Osteocyte (in vitro differentiated cells): ENCODE measurements at regions not wholly inside any gene's neighbourhood (a gene's known extent, or its start where the extent isn't known, plus 50 kb on each side); places are given as distances from the start of the nearest gene placed in this dataset.

Experiments used
- DNase-seq: peaks from one replicate; pipeline ENCODE4 v3.0.0; 2021; ENCODE audit warnings: mixed read lengths; ENCODE audit not compliant: unreplicated experiment; ENCODE audit errors: extremely low spot score
- H3K27ac Mint-ChIP-seq: one replicate; pipeline ENCODE4 v1.8.0; 2021; ENCODE audit warnings: mild to moderate bottlenecking, mixed read lengths; ENCODE audit not compliant: unreplicated experiment
- H3K27me3 Mint-ChIP-seq: one replicate; pipeline ENCODE4 v1.8.0; 2021; ENCODE audit warnings: mixed read lengths; ENCODE audit not compliant: unreplicated experiment
- H3K36me3 Mint-ChIP-seq: one replicate; pipeline ENCODE4 v1.8.0; 2021; ENCODE audit warnings: mixed read lengths; ENCODE audit not compliant: unreplicated experiment
- H3K4me1 Mint-ChIP-seq: one replicate; pipeline ENCODE4 v1.8.0; 2021; ENCODE audit warnings: mixed read lengths; ENCODE audit not compliant: unreplicated experiment
- H3K4me3 Mint-ChIP-seq: one replicate; pipeline ENCODE4 v1.8.0; 2021; ENCODE audit warnings: mild to moderate bottlenecking, moderate library complexity, mixed read lengths; ENCODE audit not compliant: unreplicated experiment
- H3K9me3 Mint-ChIP-seq: one replicate; pipeline ENCODE4 v1.8.0; 2021; ENCODE audit warnings: mixed read lengths; ENCODE audit not compliant: unreplicated experiment
- TF ChIP-seq, protein P1 (sequence below): fragments of 200-600 bp; sonication (generic); IDR thresholded peaks from 2 replicates; pipeline ENCODE4 v1.5.0; 2021; ENCODE audit warnings: antibody characterized with exemption, mild to moderate bottlenecking, moderate library complexity

DNA sequence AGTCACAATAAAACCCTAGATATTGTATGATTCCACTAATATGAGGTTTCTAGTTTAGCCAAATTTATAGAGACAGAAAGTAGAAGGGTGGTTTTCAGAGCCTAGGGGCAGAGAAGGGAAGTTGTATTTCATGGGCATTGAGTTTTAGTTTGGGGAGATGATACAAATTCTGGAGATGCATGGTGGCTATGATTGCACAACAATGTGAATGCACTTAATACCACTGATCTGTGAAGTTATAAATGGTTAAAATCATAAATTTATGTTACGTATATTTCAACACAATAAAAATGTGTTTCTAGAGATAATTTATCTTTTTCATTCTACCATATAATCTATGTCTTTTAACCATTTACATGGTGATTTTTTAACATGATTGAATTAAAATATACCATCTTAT lies 779.3 kb upstream of the BRINP3 start:
- DNase-seq, result no peak
- Mint-ChIP-seq H3K36me3 (no peaks in the 10 kb centered on the region), H3K27me3 (no peaks in the 10 kb centered on the region), H3K27ac (no peak overlapping the region), H3K4me1 (no peaks in the 10 kb centered on the region), H3K4me3 (no peak overlapping the region), H3K9me3 (peaks cover 20% of the 10 kb centered on the region)
- TF ChIP-seq, protein P1, sequence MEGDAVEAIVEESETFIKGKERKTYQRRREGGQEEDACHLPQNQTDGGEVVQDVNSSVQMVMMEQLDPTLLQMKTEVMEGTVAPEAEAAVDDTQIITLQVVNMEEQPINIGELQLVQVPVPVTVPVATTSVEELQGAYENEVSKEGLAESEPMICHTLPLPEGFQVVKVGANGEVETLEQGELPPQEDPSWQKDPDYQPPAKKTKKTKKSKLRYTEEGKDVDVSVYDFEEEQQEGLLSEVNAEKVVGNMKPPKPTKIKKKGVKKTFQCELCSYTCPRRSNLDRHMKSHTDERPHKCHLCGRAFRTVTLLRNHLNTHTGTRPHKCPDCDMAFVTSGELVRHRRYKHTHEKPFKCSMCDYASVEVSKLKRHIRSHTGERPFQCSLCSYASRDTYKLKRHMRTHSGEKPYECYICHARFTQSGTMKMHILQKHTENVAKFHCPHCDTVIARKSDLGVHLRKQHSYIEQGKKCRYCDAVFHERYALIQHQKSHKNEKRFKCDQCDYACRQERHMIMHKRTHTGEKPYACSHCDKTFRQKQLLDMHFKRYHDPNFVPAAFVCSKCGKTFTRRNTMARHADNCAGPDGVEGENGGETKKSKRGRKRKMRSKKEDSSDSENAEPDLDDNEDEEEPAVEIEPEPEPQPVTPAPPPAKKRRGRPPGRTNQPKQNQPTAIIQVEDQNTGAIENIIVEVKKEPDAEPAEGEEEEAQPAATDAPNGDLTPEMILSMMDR, result no peak

DNA sequence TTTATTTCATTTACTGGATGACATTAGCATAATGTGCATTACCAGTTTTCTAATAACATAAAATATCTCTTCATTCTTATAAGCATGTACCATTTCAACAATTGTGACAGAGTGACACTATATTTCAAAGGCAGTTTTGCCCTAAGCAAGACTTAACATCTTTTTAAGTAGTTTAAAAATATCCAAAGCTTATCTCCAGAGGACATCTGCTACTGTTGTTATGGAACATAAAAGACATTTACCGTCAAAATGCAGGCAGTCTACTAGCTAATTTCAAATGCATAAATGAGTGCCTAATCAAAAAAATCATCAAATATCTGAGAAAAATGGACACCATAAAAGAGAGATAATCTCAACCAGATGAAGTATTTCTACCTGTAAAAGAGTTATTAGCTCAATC lies 782.4 kb upstream of the BRINP3 start:
- DNase-seq, result no peak
- Mint-ChIP-seq H3K27ac (no peak overlapping the region), H3K4me3 (no peak overlapping the region), H3K27me3 (no peaks in the 10 kb centered on the region), H3K4me1 (no peaks in the 10 kb centered on the region), H3K9me3 (peaks cover under 1% of the 10 kb centered on the region), H3K36me3 (no peaks in the 10 kb centered on the region)
- TF ChIP-seq, protein P1, result no peak

DNA sequence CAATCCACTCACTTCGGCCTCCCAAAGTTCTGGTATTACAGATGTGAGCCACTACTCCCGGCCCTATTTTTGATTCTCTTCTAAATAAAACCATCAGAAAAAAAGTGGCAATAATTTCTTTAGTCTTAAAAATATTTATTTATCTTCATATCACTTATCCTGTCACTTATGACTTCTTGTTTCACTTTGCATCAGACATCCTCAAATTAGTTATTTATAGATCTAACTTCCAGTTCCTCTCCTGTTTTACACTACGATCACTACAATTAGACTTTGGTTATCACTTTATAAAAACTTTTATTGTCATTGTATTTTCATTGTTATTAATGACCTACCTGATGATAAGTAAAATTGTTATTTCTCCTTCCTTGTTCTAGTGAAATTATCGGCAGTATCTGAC lies 783.4 kb upstream of the BRINP3 start:
- no peak for DNase-seq
- Mint-ChIP-seq H3K9me3 (no peaks in the 10 kb centered on the region), H3K27ac (no peak overlapping the region), H3K4me3 (no peak overlapping the region), H3K27me3 (no peaks in the 10 kb centered on the region), H3K4me1 (no peaks in the 10 kb centered on the region), H3K36me3 (no peaks in the 10 kb centered on the region)
- TF ChIP-seq, protein P1, result no peak

DNA sequence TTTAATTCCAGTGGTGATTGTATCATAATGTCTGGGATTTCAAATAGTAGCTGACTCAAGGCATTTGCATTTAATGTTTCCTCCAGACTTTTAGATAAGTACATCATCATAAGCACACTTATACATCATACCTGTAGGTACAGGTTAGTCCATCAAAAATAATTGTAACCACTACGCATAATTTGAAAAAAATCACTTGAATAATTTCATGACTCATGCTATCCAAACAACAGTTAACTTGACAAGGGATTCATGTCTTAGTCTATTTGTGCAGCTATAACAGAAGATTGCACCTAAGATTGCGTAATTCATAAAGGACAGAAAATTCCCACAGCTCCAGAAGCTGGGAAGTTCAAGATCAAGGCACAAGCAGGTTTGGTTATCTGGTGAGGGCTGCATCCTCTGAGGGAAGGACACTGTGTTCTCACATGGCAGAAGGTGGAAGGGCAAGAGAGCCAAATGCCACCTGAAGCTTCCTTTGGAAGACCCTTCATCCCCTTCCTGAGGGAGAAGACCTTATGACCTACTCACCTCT lies 801.7 kb upstream of the BRINP3 start:
- Mint-ChIP-seq H3K4me1 (no peaks in the 10 kb centered on the region), H3K36me3 (no peaks in the 10 kb centered on the region), H3K27ac (no peak overlapping the region), H3K27me3 (no peaks in the 10 kb centered on the region), H3K9me3 (peaks cover 13% of the 10 kb centered on the region), H3K4me3 (no peak overlapping the region)
- no peak for DNase-seq
- TF ChIP-seq, protein P1, result no peak

DNA sequence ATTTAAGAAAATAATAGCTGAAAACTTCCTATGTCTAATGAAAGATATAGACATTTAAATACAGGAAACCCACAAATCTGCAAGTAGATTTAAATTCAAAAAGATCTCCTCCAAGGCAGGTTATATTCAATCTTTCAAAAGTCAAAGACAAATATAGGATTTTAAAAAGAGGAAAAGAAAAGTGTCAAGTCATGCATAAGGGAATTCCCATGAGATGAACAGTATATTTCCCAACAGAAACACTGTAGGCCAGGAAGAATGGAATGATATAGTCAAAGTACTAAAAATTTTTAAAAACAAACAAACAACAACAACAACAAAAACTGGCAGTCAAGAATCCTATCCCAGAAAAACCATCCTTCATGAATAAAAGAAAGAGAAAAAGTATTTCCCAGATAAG lies 806.5 kb upstream of the BRINP3 start:
- Mint-ChIP-seq H3K36me3 (peaks cover 2% of the 10 kb centered on the region), H3K27ac (no peak overlapping the region), H3K27me3 (no peaks in the 10 kb centered on the region), H3K9me3 (peaks cover 19% of the 10 kb centered on the region), H3K4me1 (no peaks in the 10 kb centered on the region), H3K4me3 (no peak overlapping the region)
- TF ChIP-seq, protein P1, result no peak
- no peak for DNase-seq
